Calu3 (cell line): ENCODE measurements at regions not wholly inside any gene's neighbourhood (a gene's known extent, or its start where the extent isn't known, plus 50 kb on each side); places are given as distances from the start of the nearest gene placed in this dataset.

Experiments used
- BruUV-seq: library from RNA; stranded (reverse); fragments of 400-500 nt; replicated peaks from 2 replicates; lab custom pipeline; 2021; lab: Mats Ljungman, UMichigan
- CTCF ChIA-PET: fragments of 300-600 bp; sonication (Branson Sonifier 250); formaldehyde crosslinking; loops from one replicate; lab custom pipeline; 2022; ENCODE audit warnings: antibody characterized with exemption; lab: Charles Lee
- DNase-seq: peaks from one replicate; pipeline ENCODE4 v3.0.0; 2022
- H3K27ac Mint-ChIP-seq: one replicate; pipeline ENCODE4 v1.8.0; 2022; ENCODE audit warnings: mixed read lengths; ENCODE audit not compliant: unreplicated experiment
- H3K27me3 Mint-ChIP-seq: one replicate; pipeline ENCODE4 v1.8.0; 2022; ENCODE audit warnings: mixed read lengths; ENCODE audit not compliant: unreplicated experiment
- H3K36me3 Mint-ChIP-seq: one replicate; pipeline ENCODE4 v1.8.0; 2022; ENCODE audit warnings: mild to moderate bottlenecking, moderate library complexity, mixed read lengths; ENCODE audit not compliant: insufficient read depth, unreplicated experiment
- H3K4me1 Mint-ChIP-seq: one replicate; pipeline ENCODE4 v1.8.0; 2022; ENCODE audit warnings: mild to moderate bottlenecking, low read depth, mixed read lengths; ENCODE audit not compliant: unreplicated experiment
- H3K4me3 Mint-ChIP-seq: one replicate; pipeline ENCODE4 v1.8.0; 2022; ENCODE audit warnings: mild to moderate bottlenecking, low read depth, moderate library complexity, mixed read lengths; ENCODE audit not compliant: unreplicated experiment
- H3K9me3 Mint-ChIP-seq: one replicate; pipeline ENCODE4 v1.8.0; 2022; ENCODE audit warnings: low read depth, mixed read lengths; ENCODE audit not compliant: unreplicated experiment
- CTCF ChIP-seq: fragments of 200-600 bp; IDR thresholded peaks from one replicate; pipeline ENCODE4 v1.8.0; 2022; ENCODE audit warnings: antibody characterized with exemption; ENCODE audit not compliant: unreplicated experiment
- intact Hi-C: fragments of 100-400 bp; cut with micrococcal nuclease; formaldehyde crosslinking; loops from one replicate; pipeline ENCODE4 v1.10.0; 2022; ENCODE audit not compliant: unreplicated experiment

DNA sequence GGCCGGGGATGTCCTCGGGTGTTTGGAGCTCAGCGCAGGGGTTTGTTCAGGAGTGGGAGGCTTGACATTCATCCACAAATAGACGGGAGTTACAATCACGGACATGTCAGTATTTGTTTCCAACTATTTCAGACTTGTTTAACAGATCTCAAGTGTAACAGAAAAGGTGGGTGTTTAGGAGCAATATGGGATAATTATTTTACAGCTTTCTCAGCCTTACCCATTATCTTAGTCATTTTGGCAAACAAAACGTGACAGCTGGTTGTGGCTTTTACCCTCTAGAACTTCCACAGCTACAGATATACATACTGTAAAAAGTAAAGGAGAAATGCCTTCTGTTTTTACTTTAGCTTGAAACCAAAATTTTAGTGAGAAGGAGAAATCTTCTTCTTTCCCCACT, 178.7 kb upstream of the TMEM45B start:
- no peak for DNase-seq
- no peaks in the 10 kb centered on the region for H3K27me3 Mint-ChIP-seq
- TF ChIP-seq CTCF = no peak
- no peak overlapping the region for H3K4me3 Mint-ChIP-seq
- H3K36me3 Mint-ChIP-seq = peaks cover 7% of the 10 kb centered on the region
- no TSS peak for BruUV-seq
- peaks cover 41% of the 10 kb centered on the region for H3K4me1 Mint-ChIP-seq
- peak overlapping the region; percentile 53 for H3K27ac Mint-ChIP-seq
- intact Hi-C loops = no loop called here
- CTCF ChIA-PET = no interaction called here
- no peaks in the 10 kb centered on the region for H3K9me3 Mint-ChIP-seq

DNA sequence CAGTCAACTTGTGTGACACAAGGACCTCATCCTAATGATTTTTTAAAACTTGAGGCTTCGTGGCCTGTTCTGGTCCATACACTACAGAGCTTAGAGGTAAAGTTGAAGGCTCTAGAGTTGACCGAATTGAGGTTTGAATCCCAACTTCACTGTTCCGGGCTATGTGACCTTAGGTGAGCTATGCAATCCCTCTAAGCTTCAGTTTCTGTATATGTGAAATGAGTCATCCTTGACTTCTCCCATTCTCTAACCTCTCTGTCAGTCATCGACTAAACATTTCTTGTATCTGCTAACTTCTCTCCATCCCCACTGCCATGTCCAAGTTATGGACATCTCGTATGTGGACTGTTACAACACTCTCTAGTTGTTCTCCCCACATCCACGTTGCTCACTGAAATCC, 178.2 kb upstream of the TMEM45B start:
- no peak for TF ChIP-seq CTCF
- CTCF ChIA-PET = no interaction called here
- Mint-ChIP-seq H3K36me3 (peaks cover 7% of the 10 kb centered on the region), H3K27ac (peak overlapping the region; percentile 53), H3K9me3 (no peaks in the 10 kb centered on the region), H3K27me3 (no peaks in the 10 kb centered on the region), H3K4me1 (peaks cover 41% of the 10 kb centered on the region), H3K4me3 (no peak overlapping the region)
- intact Hi-C loops = no loop called here
- no TSS peak for BruUV-seq
- DNase-seq = no peak

GRCh38 chr11:129637983-129638776, 177.5 kb upstream of the TMEM45B start:
- Mint-ChIP-seq H3K4me3 (no peak overlapping the region), H3K27me3 (no peaks in the 10 kb centered on the region), H3K9me3 (peaks cover 2% of the 10 kb centered on the region), H3K4me1 (peaks cover 41% of the 10 kb centered on the region), H3K36me3 (peaks cover 7% of the 10 kb centered on the region), H3K27ac (peak overlapping the region; percentile 53)
- DNase-seq = no peak
- no TSS peak for BruUV-seq
- no peak for TF ChIP-seq CTCF
- CTCF ChIA-PET = interaction anchor here (0.5 kb wide), 1 partner anchor 389 kb away, joined by 3 read pairs; no protein-coding TSS in a partner anchor
- intact Hi-C loops = no loop called here

DNA sequence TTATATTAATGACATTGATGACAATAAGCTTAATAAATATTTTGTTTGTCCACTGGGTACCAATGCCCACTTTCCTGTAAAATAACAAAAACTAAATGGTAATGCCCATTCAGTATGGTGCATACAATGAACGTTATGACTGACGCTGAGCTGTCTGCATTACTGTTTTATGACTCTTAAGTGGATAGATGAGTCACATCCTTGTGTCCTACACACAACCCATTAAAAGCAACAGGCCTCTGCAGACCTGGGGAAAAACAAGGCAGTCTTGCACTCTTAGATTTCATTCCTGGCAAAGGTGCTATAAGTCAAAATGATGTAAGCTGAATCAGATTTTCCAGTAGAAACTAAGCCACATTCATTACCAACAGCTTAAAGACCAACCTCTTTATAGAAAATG, 176.3 kb upstream of the TMEM45B start:
- no peak for TF ChIP-seq CTCF
- CTCF ChIA-PET = interaction anchor here (0.5 kb wide), 2 partner anchors 21 to 388 kb away, joined by 3 read pairs; no protein-coding TSS in a partner anchor
- Mint-ChIP-seq H3K4me1 (peaks cover 41% of the 10 kb centered on the region), H3K27ac (peak overlapping the region; percentile 54), H3K36me3 (peaks cover 7% of the 10 kb centered on the region), H3K27me3 (no peaks in the 10 kb centered on the region), H3K9me3 (peaks cover 2% of the 10 kb centered on the region), H3K4me3 (no peak overlapping the region)
- DNase-seq = peak; percentile 19
- intact Hi-C loops = no loop called here
- BruUV-seq = no TSS peak
